ENCODE measurements at regions not wholly inside any gene's neighbourhood (a gene's known extent, or its start where the extent isn't known, plus 50 kb on each side); places are given as distances from the start of the nearest gene placed in this dataset.

DNA sequence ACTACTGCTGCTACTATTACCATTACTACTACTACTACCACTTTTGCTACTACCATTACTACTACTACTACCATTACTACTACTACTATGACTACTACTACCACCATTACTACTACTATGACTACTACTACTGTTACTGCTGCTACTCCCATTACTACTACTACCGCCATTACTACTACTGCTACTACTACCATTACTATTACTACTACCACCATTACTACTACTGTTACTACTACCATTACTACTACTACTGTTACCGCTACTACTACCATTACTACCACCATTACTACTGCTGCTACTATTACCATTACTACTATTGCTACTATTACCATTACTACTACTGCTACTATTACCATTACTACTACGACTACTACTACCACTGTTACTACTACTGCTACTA lies 209.1 kb downstream of the IRF8 start:
- CTCF ChIA-PET: no interaction called here
- H3K9me3 ChIP-seq (ENCODE audit: control insufficient read depth in 1 of 2, insufficient read depth in 1 of 2, low read depth in 1 of 2, low read length in 2 of 2): peaks cover 0 to 10% of the 10 kb centered on the region in 2 experiments; a peak in 1 of 4 replicates
- DNase-seq (ENCODE audit: low read depth, low spot score) (no peak), ATAC-seq (no peak)
- no peaks in the 10 kb centered on the region for H3K79me2 ChIP-seq (ENCODE audit: insufficient read depth, low read length)
- intact Hi-C loops (cut with micrococcal nuclease): no loop called here
- H3K4me3 ChIP-seq (replicated peaks in 1 of 2; ENCODE audit: low read depth in 1 of 2, low read length in 2 of 2): no peak overlapping the region
- TF ChIP-seq EGR1 (IDR thresholded peaks at IDR 0.05; ENCODE audit: low read depth) (no peak), POLR2A (IDR thresholded peaks at IDR 0.05; ENCODE audit: borderline replicate concordance, extremely low read depth, insufficient read depth, insufficient read length) (no peak), SP1 (IDR thresholded peaks at IDR 0.05; ENCODE audit: low read depth) (no peak), ELF1 (IDR thresholded peaks at IDR 0.05; ENCODE audit: borderline replicate concordance, low read depth) (no peak), EZH2phosphoT487 (IDR thresholded peaks at IDR 0.05; ENCODE audit: borderline replicate concordance) (no peak), FOSL1 (IDR thresholded peaks at IDR 0.05; ENCODE audit: low read depth) (no peak)
- TF ChIP-seq, protein P1, sequence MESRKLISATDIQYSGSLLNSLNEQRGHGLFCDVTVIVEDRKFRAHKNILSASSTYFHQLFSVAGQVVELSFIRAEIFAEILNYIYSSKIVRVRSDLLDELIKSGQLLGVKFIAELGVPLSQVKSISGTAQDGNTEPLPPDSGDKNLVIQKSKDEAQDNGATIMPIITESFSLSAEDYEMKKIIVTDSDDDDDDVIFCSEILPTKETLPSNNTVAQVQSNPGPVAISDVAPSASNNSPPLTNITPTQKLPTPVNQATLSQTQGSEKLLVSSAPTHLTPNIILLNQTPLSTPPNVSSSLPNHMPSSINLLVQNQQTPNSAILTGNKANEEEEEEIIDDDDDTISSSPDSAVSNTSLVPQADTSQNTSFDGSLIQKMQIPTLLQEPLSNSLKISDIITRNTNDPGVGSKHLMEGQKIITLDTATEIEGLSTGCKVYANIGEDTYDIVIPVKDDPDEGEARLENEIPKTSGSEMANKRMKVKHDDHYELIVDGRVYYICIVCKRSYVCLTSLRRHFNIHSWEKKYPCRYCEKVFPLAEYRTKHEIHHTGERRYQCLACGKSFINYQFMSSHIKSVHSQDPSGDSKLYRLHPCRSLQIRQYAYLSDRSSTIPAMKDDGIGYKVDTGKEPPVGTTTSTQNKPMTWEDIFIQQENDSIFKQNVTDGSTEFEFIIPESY (IDR thresholded peaks at IDR 0.05; ENCODE audit: extremely low read depth, insufficient replicate concordance, low read length): no peak
- H3K27me3 ChIP-seq (ENCODE audit: insufficient read depth, low read length): peaks cover 4% of the 10 kb centered on the region; the same call in 1 of the 2 replicates
- no peak overlapping the region for H3K9ac ChIP-seq (ENCODE audit: low read length)
- no peaks in the 10 kb centered on the region for H3K9me2 ChIP-seq (ENCODE audit: insufficient read depth)
- no TSS peak for BruUV-seq (replicated peaks)
- no peaks in the 10 kb centered on the region for H4K20me1 ChIP-seq (ENCODE audit: insufficient read depth)
- POLR2A ChIA-PET: no interaction called here
- no peaks in the 10 kb centered on the region for H3K36me3 ChIP-seq (ENCODE audit: control insufficient read depth in 1 of 2, insufficient read depth in 2 of 2, low read length in 2 of 2)
- no peaks in the 10 kb centered on the region for H3K4me1 ChIP-seq (ENCODE audit: control insufficient read depth in 1 of 2, insufficient read depth in 2 of 2, low read length in 2 of 2)
- RAD21 ChIA-PET (ENCODE audit: low non-redundant PET in 1 of 2, low total read pairs in 2 of 2, uncharacterized antibody in 2 of 2, unreplicated experiment in 2 of 2): no interaction called here
- no peak overlapping the region for H3K27ac ChIP-seq (ENCODE audit: low read depth, low read length)
- H2AFZ ChIP-seq (ENCODE audit: low read depth, low read length, poor library complexity, severe bottlenecking): no peak overlapping the region
- no peak overlapping the region for H3K4me2 ChIP-seq (ENCODE audit: low read length)

GRCh38 chr16:86110134-86110533 lies 211.2 kb downstream of the IRF8 start:
- Histone ChIP-seq H3K4me1 (ENCODE audit: control insufficient read depth in 1 of 2, insufficient read depth in 2 of 2, low read length in 2 of 2) (no peaks in the 10 kb centered on the region), H3K36me3 (ENCODE audit: control insufficient read depth in 1 of 2, insufficient read depth in 2 of 2, low read length in 2 of 2) (no peaks in the 10 kb centered on the region), H3K9me2 (ENCODE audit: insufficient read depth) (no peaks in the 10 kb centered on the region), H3K9ac (ENCODE audit: low read length) (no peak overlapping the region), H2AFZ (ENCODE audit: low read depth, low read length, poor library complexity, severe bottlenecking) (no peak overlapping the region), H3K27ac (ENCODE audit: low read depth, low read length) (no peak overlapping the region), H3K27me3 (ENCODE audit: insufficient read depth, low read length) (no peaks in the 10 kb centered on the region), H4K20me1 (ENCODE audit: insufficient read depth) (no peaks in the 10 kb centered on the region), H3K9me3 (ENCODE audit: control insufficient read depth in 1 of 2, insufficient read depth in 1 of 2, low read depth in 1 of 2, low read length in 2 of 2) (peaks cover 0 to 10% of the 10 kb centered on the region in 2 experiments; a peak in 1 of 4 replicates), H3K4me3 (replicated peaks in 1 of 2; ENCODE audit: low read depth in 1 of 2, low read length in 2 of 2) (no peak overlapping the region), H3K4me2 (ENCODE audit: low read length) (no peak overlapping the region), H3K79me2 (ENCODE audit: insufficient read depth, low read length) (no peaks in the 10 kb centered on the region)
- TF ChIP-seq, protein P1 (IDR thresholded peaks at IDR 0.05; ENCODE audit: extremely low read depth, insufficient replicate concordance, low read length): no peak
- TF ChIP-seq SRF (IDR thresholded peaks at IDR 0.05; ENCODE audit: low read depth) (no peak), POLR2A (IDR thresholded peaks at IDR 0.05; ENCODE audit: borderline replicate concordance, extremely low read depth, insufficient read depth, insufficient read length) (no peak), ZFX (IDR thresholded peaks at IDR 0.05) (no peak), POLR2AphosphoS5 (IDR thresholded peaks at IDR 0.05; ENCODE audit: low read depth, low read length) (no peak), FOSL1 (IDR thresholded peaks at IDR 0.05; ENCODE audit: low read depth) (no peak), CEBPB (IDR thresholded peaks at IDR 0.05; ENCODE audit: low read depth) (no peak), SP1 (IDR thresholded peaks at IDR 0.05; ENCODE audit: low read depth) (no peak), EGR1 (IDR thresholded peaks at IDR 0.05; ENCODE audit: low read depth) (no peak), ZNF274 (IDR thresholded peaks at IDR 0.05; ENCODE audit: low read depth, low read length) (no peak), CBX3 (IDR thresholded peaks at IDR 0.05; ENCODE audit: low read depth) (no peak), JUND (IDR thresholded peaks at IDR 0.05) (no peak), EZH2 (IDR thresholded peaks at IDR 0.05) (no peak), EZH2phosphoT487 (IDR thresholded peaks at IDR 0.05; ENCODE audit: borderline replicate concordance) (no peak), SIN3A (IDR thresholded peaks at IDR 0.05; ENCODE audit: low read depth) (no peak), TCF7L2 (IDR thresholded peaks at IDR 0.05; ENCODE audit: borderline replicate concordance, extremely low read depth, insufficient read depth, insufficient read length) (no peak), ATF3 (IDR thresholded peaks at IDR 0.05) (no peak)
- TF ChIP-seq, protein P2, sequence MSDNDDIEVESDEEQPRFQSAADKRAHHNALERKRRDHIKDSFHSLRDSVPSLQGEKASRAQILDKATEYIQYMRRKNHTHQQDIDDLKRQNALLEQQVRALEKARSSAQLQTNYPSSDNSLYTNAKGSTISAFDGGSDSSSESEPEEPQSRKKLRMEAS (IDR thresholded peaks at IDR 0.05): no peak
- intact Hi-C loops (cut with micrococcal nuclease): no loop called here
- no TSS peak for BruUV-seq (replicated peaks)
- DNase-seq (ENCODE audit: low read depth, low spot score): no peak
- CTCF ChIA-PET: no interaction called here
- POLR2A ChIA-PET: no interaction called here
- RAD21 ChIA-PET (ENCODE audit: low non-redundant PET in 1 of 2, low total read pairs in 2 of 2, uncharacterized antibody in 2 of 2, unreplicated experiment in 2 of 2): no interaction called here
- no peak for ATAC-seq
